GM12892 (cell line): ENCODE measurements at regions not wholly inside any gene's neighbourhood (a gene's known extent, or its start where the extent isn't known, plus 50 kb on each side); places are given as distances from the start of the nearest gene placed in this dataset.

ENCODE experiments used
- POLR2A ChIP-seq: IDR thresholded peaks from 2 replicates; pipeline ENCODE4 v1.6.1; 2011; ENCODE audit warnings: low read depth, low read length, control low read depth
- POLR2AphosphoS5 ChIP-seq: IDR thresholded peaks from 2 replicates; pipeline ENCODE4 v1.6.1; 2011; ENCODE audit warnings: low read depth, low read length, control low read depth

DNA sequence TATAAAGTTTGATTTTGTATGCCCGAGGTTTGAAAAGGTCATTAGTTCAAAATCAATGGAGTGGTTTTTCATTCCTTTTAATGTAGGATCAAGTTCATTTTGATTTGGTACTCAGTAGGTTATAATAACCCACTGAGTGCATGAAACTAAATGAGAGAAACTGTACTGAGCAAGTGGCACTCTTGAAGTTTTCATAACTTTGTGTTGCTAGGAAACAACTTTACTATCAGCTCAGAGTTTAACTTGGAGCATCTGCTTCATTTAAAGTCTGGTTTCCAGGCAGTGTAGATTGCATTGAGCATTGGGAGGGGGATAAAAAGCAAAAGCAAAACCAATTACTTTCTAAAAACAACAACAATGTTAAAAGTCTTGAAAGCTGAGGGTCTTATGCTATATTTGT is 1361.6 kb upstream of the CHAC2 start:
- TF ChIP-seq POLR2A (no peak), POLR2AphosphoS5 (no peak)
